Activated CD4-positive, alpha-beta T cell treated with anti-CD3 and anti-CD28 coated beads, Interleukin-2, Interleukin-4, amounts not matched to agents 100 ng/mL and 50 ng/mL, durations not matched to agents 16 hours and 8 hours (primary cell): ENCODE measurements at regions not wholly inside any gene's neighbourhood (a gene's known extent, or its start where the extent isn't known, plus 50 kb on each side); places are given as distances from the start of the nearest gene placed in this dataset.
A peak's percentile ranks its signal among the peaks of the same experiment; 100 is the strongest.
"Not testable (repeated sequence)": the region's sequence is repeated elsewhere in the genome, so short reads cannot be mapped to it uniquely, and the experiment has no call there.

ENCODE experiments used
- DNase-seq: peaks from one replicate; pipeline ENCODE4 v3.0.0-alpha.2; 2020; ENCODE audit warnings: low spot score

DNA sequence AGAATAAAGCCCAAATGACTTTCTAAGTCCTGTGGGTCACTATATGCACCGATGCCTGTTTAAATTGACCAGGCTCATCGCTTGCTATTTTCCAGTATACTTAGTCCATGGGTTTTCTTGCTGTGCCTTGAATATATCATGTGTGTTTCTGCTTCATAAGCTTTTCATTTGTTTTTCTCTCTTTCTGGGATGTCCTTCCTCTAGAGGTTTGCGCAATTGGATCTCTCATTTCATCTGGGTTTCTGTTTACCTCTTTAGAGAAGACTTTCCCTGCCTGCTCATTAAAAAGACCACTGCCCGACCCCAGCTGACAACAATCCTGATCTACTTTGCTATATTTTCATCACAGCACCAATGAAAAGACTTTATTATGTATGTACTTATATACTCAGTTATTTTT lies 150.9 kb upstream of the CYRIA start:
- DNase-seq: no peak

DNA sequence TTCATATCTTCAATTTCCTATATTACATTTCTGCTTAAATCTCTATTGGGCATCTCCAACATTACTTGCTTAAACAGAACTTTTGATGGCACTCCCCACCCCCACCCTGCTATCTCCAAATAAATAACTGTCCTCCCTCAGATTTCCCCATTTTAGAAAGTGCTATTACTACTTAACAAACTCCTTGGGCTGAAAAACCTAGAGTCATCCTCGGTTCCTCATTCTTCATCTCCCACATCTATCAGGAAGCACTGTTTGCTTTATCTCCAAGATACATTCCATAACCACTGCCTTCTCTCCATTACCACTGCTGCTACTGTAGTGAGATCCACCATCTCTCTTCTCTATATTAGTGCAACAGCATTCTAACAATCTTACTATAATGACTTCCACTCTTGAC lies 150.4 kb upstream of the CYRIA start:
- no peak for DNase-seq

GRCh38 chr2:16813593-16813992 lies 148.0 kb upstream of the CYRIA start:
- DNase-seq: no peak

DNA sequence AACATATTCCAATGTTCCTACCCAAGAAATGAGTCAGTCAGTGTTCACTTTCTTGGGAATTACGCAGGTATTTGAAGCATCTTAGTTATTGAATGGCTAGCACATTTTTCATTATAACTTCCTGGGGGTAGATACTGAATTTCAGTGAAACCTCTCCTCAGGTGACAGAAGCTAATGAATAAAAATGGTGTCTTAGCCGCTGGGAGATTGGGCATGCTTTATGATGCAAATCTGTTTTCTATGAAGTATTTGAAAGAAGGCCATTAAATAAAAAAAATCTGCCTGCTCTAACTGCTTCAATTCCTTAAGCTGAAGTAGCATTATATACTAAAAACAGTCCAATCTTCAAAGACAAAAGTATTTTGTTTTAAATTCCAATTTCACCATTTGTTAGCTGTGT lies 132.8 kb upstream of the CYRIA start:
- no peak for DNase-seq

GRCh38 chr2:16791496-16791895 lies 125.9 kb upstream of the CYRIA start:
- no peak for DNase-seq

DNA sequence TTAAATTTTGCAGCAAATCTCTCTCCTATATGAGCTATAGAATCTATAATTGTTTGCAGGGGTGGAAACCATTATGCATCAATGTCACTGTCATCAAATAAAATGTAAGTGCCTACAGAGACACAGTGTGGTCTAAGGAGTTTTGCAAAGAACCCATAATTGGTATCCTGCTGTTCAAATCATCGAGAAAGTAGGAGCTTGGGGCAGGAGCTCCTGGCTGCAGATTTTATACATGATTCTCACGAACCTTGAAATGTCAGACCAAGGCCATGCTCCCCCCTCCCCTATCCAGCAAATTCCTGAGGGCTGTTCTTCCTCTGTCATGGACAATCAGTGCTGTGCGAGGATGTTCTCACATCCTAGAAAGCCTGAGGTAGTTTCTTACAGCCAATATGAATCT lies 119.5 kb upstream of the CYRIA start:
- no peak for DNase-seq

DNA sequence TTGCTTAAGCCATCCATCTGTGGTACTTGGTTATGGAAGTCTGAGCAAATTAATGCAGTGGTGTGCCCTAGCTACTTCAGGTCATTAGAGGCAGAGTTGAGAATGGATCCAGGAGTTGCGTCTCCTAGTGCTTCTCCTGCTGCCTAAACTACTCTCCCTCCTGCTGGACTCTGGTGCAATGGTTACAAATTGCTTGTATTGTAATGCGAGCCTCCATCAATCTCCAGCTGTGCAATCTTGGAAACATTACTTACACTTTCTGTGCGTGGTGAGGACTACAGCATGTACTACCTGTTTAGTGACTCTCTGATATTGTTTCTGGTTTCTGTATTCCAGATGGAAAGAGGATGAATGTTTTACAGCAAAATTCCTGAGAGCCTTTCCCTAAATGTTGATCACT lies 119.0 kb upstream of the CYRIA start:
- DNase-seq: no peak

- DNase-seq: no peak
These were observed 111.7 kb upstream of the CYRIA start for GRCh38 chr2:16777123-16777870.

- DNase-seq: no peak
These were observed 110.2 kb upstream of the CYRIA start for GRCh38 chr2:16775899-16776231.

GRCh38 chr2:16774980-16775898 lies 109.6 kb upstream of the CYRIA start:
- DNase-seq: no peak

GRCh38 chr2:16774091-16774490 lies 108.5 kb upstream of the CYRIA start:
- no peak for DNase-seq

DNA sequence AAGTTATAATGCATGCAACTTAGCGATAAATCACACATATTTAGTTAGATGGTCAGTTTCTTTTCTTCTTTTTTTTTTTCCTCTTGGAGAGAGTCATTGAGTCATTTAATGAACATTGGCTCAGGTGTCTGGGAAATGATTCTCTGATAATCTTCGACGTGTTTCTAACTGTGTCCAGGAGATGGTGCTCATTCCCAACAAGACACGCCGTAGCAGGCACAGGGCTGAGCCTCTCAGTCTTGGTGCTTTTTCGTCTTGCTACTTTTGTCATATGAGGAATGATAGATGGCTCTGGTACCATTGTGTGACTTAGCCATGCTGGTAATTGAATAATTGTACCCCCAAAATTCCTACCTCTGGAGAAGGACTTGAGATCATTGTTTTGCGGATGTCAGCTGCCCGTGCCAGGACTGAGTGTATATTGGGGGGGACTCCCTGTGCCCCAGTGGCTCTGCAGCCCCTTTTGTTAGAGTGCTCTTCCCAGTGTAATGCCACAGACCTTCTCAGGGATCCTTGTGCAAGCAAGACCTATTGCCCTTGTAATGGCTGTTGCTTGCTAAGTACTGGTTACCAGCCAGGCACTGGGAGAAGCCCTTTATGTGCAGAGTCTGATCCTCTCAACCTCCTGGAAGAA lies 107.6 kb upstream of the CYRIA start:
- DNase-seq: peak; percentile 30

DNA sequence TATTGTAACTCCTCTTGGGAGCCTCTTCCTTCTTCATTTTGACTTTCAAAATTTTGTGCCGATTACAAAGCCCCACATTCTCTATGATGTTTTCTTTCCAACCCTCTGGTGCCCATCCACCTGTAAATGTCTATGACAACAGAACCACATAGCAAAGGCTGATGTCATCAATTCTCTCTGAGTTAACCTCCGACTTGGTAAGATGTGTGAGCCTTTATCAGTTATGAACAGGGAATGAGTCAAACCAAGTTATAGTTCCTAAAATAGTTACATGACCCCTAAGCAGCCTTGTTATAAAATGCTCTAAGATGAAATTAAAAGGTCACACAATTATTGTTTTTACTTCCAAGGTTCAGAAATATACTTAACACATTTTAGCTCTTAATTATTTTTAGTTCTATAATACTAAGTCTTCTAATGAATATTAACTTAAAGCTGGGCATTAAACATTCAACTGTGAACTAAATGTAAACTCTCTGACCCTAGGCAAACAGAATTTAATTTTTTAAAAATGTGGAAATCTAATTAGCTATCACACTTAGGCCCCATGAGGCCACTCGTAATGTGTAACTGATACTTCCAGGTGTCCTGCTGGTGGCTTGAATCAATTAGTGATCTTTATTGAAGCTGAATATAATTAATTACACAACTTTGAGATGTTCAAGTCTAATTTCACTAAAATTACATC lies 102.3 kb upstream of the CYRIA start:
- no peak for DNase-seq

DNA sequence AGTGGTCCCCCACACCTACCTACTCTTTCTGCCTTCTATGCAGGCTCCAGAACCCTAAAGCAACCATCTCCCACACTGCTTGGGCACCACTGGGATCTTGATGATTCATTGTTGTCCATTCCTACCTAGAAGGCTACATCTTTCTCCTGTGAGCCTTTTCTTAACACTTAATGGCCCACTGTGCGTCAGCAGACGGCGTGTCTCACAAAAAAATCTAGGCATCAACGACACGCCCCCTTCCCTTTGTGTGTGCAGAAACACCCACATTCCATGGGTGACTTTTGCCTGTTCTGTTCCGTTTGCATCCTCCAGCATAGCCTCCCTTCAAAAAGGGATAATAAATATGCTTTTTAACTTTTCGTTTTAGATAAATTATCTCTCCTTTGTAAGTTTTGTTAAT lies 99.7 kb upstream of the CYRIA start:
- DNase-seq: no peak

DNA sequence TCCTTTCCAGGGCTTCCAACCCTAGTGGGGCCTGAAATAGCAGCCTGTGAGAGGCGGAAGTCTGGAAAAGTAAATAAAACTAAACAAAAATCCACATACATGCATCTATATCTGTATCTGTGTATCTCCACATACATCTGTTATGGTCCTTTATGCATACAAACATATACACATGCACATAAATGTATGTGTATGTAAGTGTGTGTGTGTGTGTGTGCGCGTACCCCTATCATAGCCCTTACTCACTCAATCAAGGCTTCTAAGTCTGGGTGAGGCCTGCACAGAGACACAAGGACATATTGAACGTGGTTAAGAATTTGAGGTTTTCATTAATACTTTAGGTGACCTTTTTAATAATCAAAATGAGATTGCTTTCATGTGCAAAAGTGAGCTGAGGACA lies 98.9 kb upstream of the CYRIA start:
- no peak for DNase-seq

GRCh38 chr2:16763493-16763899 lies 97.9 kb upstream of the CYRIA start:
- DNase-seq: no peak

DNA sequence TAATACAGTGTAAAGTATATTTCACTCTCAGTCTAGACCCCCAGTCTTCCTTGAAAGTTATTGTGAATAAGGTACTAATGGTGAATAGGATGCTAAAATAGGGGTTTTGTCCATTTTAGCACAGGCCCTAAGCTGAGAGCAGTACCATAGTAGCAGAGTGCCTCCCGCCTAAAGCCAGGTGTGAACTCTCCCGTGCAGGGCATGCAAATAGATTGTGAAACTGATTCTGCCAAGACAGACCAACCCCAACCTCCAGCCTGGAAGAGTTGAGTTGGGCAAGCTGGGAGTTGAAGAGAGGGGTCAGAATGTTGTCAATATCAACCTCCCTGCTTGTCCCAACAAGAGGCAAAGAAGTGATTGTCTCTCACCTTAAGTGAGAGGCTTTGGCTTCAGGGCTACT lies 97.4 kb upstream of the CYRIA start:
- DNase-seq: no peak

GRCh38 chr2:16760426-16760825 lies 94.8 kb upstream of the CYRIA start:
- DNase-seq: no peak

DNA sequence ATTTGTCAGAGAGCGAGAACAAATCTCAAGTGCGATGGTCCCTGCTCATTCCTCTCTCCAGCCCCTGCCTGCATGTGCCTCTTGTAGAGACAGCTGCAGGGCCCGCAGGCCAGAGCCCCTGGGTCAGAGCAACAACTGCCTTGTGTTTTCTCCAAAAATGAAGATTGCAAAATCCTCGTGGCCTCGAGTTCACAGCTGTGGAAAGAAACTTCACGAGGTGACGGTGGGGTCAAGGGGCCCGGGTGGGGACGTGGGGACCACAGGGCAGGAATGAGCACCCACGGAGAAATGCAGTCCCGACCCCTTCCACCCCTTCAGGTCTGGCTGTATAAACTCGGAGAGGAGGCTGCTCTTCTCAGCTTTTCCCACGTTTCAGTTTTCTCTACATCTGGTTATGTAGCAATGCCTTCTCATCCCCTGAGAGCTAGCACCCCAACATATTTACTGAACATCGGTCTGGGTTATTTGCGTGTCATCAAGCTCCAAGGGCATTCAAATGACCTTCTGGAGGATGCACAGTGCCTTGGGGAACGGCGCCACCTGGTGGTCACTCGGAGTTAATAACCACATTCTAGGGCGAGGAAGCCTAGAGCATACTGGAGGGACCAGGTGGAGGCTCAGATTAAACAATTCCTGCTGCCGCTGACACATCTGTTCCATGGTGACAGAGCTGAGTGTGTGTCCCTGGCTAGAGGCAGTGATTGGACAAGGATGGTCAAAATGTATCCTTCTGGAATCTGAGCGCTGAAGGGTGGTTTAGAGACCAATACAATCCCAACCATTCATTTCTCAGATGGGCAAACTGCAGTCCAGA lies 91.4 kb upstream of the CYRIA start:
- peak; percentile 70 for DNase-seq

DNA sequence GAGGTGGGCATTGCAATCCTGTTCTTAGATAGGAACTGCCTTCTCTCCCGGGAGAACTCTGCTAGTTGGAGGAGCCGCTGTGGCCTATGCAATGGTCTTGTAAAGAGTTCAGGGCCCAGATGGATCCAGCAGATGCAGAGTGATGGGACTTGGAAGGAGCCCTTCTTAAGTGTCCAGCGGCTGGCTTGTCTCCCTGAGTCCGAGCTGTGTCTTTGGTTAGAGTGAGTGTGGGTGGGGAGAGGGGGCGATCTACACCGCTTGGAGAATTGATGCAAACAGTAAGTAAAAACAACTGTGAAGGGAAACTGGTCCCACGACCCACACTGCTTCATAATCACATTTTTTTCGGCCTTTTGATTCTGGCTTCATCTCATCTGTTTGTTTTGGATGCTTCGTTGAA lies 89.8 kb upstream of the CYRIA start:
- DNase-seq: no peak

DNA sequence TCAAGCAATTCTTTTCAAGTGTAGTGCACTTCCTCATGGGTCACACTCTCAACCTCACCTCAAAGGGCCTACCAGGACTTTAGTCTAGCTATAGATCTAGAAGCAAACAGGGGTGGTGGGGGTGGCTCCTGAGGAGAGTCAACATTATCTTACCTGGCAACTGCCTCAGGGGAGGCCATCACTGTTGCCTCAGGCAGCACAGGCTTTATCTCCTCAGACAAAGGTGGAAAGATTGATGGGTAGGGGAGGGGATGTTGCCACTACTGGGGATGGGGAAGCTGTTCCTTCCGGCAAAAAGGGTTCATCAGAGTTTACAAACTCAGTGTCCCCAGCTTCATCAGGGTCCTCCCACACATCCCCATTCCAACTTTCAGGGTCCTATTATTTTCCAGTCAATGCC lies 87.4 kb upstream of the CYRIA start:
- DNase-seq: not testable (repeated sequence)

GRCh38 chr2:16750925-16751214 lies 85.2 kb upstream of the CYRIA start:
- DNase-seq: not testable (repeated sequence)
